WTC11 (cell line): ENCODE measurements at regions not wholly inside any gene's neighbourhood (a gene's known extent, or its start where the extent isn't known, plus 50 kb on each side); places are given as distances from the start of the nearest gene placed in this dataset.

Experiments
- AFF4 ChIP-seq: sonication (generic); formaldehyde crosslinking; IDR thresholded peaks from 2 replicates; pipeline ENCODE4 v1.8.1; 2023; ENCODE audit warnings: mild to moderate bottlenecking, missing genetic modification reagents, borderline replicate concordance
- CREB1 ChIP-seq: sonication (generic); formaldehyde crosslinking; IDR thresholded peaks from 2 replicates; pipeline ENCODE4 v1.8.0; 2023; ENCODE audit warnings: mild to moderate bottlenecking, missing genetic modification reagents
- CTCF ChIP-seq: fragments of 200-600 bp; IDR thresholded peaks from 2 replicates; pipeline ENCODE4 v1.8.0; 2022; ENCODE audit warnings: antibody characterized with exemption
- ETV6 ChIP-seq: sonication (generic); formaldehyde crosslinking; IDR thresholded peaks from 2 replicates; pipeline ENCODE4 v1.8.1; 2022; ENCODE audit warnings: mild to moderate bottlenecking, missing genetic modification reagents
- FOXK1 ChIP-seq: sonication (generic); formaldehyde crosslinking; IDR thresholded peaks from 2 replicates; pipeline ENCODE4 v1.8.0; 2022; ENCODE audit warnings: mild to moderate bottlenecking, moderate library complexity, missing genetic modification reagents
- FOXP1 ChIP-seq: sonication (generic); formaldehyde crosslinking; IDR thresholded peaks from 2 replicates; pipeline ENCODE4 v1.8.0; 2022; ENCODE audit warnings: missing genetic modification reagents, mild to moderate bottlenecking, moderate library complexity, borderline replicate concordance
- IRF1 ChIP-seq: sonication (generic); formaldehyde crosslinking; IDR thresholded peaks from 2 replicates; pipeline ENCODE4 v1.8.0; 2023; ENCODE audit warnings: missing genetic modification reagents
- MYBL2 ChIP-seq: sonication (generic); formaldehyde crosslinking; IDR thresholded peaks from 2 replicates; pipeline ENCODE4 v1.8.1; 2023; ENCODE audit warnings: mild to moderate bottlenecking, moderate library complexity, missing genetic modification reagents
- NR1H2 ChIP-seq: sonication (generic); formaldehyde crosslinking; IDR thresholded peaks from 2 replicates; pipeline ENCODE4 v1.9.0; 2021; ENCODE audit warnings: mild to moderate bottlenecking, moderate library complexity, missing genetic modification reagents
- PRDM15 ChIP-seq: sonication (generic); formaldehyde crosslinking; IDR thresholded peaks from 2 replicates; pipeline ENCODE4 v1.8.0; 2022; ENCODE audit warnings: missing genetic modification reagents
- ZNF138 ChIP-seq: sonication (generic); formaldehyde crosslinking; conservative IDR thresholded peaks from 2 replicates; pipeline ENCODE4 v1.8.1; 2022; ENCODE audit warnings: mild to moderate bottlenecking, moderate library complexity, missing genetic modification reagents
- ZNF317 ChIP-seq: sonication (generic); formaldehyde crosslinking; IDR thresholded peaks from 2 replicates; pipeline ENCODE4 v1.8.1; 2023; ENCODE audit warnings: low read depth, mild to moderate bottlenecking, moderate library complexity, missing genetic modification reagents, borderline replicate concordance
- ZNF416 ChIP-seq: fragments of 250-450 bp; sonication (Bioruptor Pico); IDR thresholded peaks from 2 replicates; pipeline ENCODE4 v1.9.0; 2021; ENCODE audit warnings: mild to moderate bottlenecking, inconsistent platforms

GRCh38 chr22:25351631-25352293, 132.3 kb downstream of the CRYBB2 start:
- TF ChIP-seq ETV6 (CRISPR knock-in tag), result no peak
- TF ChIP-seq CREB1, result no peak
- no peak for TF ChIP-seq PRDM15 (CRISPR knock-in tag)
- no peak for TF ChIP-seq FOXP1 (CRISPR knock-in tag)
- TF ChIP-seq CTCF, result no peak
- TF ChIP-seq ZNF138, result no peak
- no peak for TF ChIP-seq NR1H2 (CRISPR knock-in tag)
- TF ChIP-seq AFF4, result no peak
- no peak for TF ChIP-seq ZNF416 (CRISPR knock-in tag)
- no peak for TF ChIP-seq ZNF317 (CRISPR knock-in tag)
- no peak for TF ChIP-seq MYBL2 (CRISPR knock-in tag)
- TF ChIP-seq IRF1 (CRISPR knock-in tag), result no peak
- TF ChIP-seq FOXK1, result no peak
